ENCODE measurements at regions not wholly inside any gene's neighbourhood (a gene's known extent, or its start where the extent isn't known, plus 50 kb on each side); places are given as distances from the start of the nearest gene placed in this dataset.

- ChIA-PET CTCF (ENCODE audit: low intra/inter-chr PET ratio) (no interaction called here), POLR2A (no interaction called here)
- no peaks in the 10 kb centered on the region for H3K9me1 ChIP-seq (ENCODE audit: control insufficient read depth, insufficient read depth, low read length)
- H3K4me1 ChIP-seq (replicated peaks in 1 of 2; ENCODE audit: control insufficient read depth in 2 of 2, insufficient read depth in 2 of 2, low read length in 2 of 2), result no peaks in the 10 kb centered on the region
- H3K27me3 ChIP-seq (ENCODE audit: control insufficient read depth in 2 of 2, insufficient read depth in 2 of 2, low read length in 2 of 2), result 0 out of 5 replicates have a peak, but pooled peaks cover 0 to 6% of the 10 kb centered on the region in 2 experiments
- no peak for TF ChIP-seq ZNF124 (CRISPR knock-in tag; IDR thresholded peaks at IDR 0.05)
- TF ChIP-seq POLR2A (conservative IDR thresholded peaks at IDR 0.05), result no peak
- TF ChIP-seq PTRF (tag; IDR thresholded peaks at IDR 0.05), result no peak
- TF ChIP-seq NR2F6 (CRISPR knock-in tag; IDR thresholded peaks at IDR 0.05), result no peak
- no TSS peak for BruUV-seq (replicated peaks)
- in situ Hi-C loops (cut with MboI) (no loop called here), intact Hi-C loops (cut with micrococcal nuclease) (no loop called here)
- no peaks in the 10 kb centered on the region for H4K20me1 ChIP-seq (replicated peaks; ENCODE audit: control insufficient read depth, insufficient read depth, low read length)
- WGBS (ENCODE audit: insufficient coverage, low coverage, missing lambda C conversion rate), result 0% methylated on average over 4 of the region's 4 CpGs
- H2AFZ ChIP-seq (ENCODE audit: low read depth, low read length), result no peak overlapping the region
- no peaks in the 10 kb centered on the region for H3K36me3 ChIP-seq (ENCODE audit: control insufficient read depth, insufficient read depth, low read length)
- H3K4me3 ChIP-seq, result no peak overlapping the region
- H3K9ac ChIP-seq (ENCODE audit: insufficient read depth in 1 of 2, low read depth in 2 of 2, low read length in 2 of 2), result no peak overlapping the region
- H3K4me2 ChIP-seq (ENCODE audit: insufficient read depth, low read length), result no peak overlapping the region
- no peak for ATAC-seq
- no peaks in the 10 kb centered on the region for H3K79me2 ChIP-seq (ENCODE audit: control insufficient read depth, insufficient read depth, low read length)
- DNase-seq (ENCODE audit: extremely low read depth in 1 of 4, low spot score in 3 of 4), result no peak
- no peak for FAIRE-seq
- no peaks in the 10 kb centered on the region for H3K9me3 ChIP-seq (replicated peaks; ENCODE audit: control insufficient read depth, insufficient read depth, low read depth, low read length)
- H3K27ac ChIP-seq (ENCODE audit: extremely low read depth, low read depth, low read length), result no peak overlapping the region
Observed at GRCh38 chr10:4215963-4216575, 431.1 kb upstream of the KLF6 start.

DNA sequence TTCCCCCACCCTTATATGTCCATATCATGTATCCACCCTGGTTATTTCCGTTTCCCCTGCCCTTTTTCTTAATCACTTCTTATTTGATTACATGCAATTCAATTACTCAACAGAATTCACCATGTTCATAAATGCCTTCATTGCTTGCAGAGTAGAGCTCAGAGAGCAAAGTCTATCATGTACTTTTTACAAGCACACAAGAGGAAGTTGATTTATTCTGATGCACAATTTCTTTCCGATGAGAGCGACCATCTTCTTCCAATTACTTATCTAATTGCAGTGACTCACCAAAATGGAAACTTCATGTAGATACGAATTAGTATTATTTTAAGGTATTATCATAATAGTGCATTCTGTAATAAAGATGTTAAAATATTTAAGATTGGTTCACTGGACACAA, 430.5 kb upstream of the KLF6 start:
- no peak overlapping the region for H3K27ac ChIP-seq (ENCODE audit: extremely low read depth, low read depth, low read length)
- no peak overlapping the region for H3K4me3 ChIP-seq
- no peak overlapping the region for H2AFZ ChIP-seq (ENCODE audit: low read depth, low read length)
- H3K9me1 ChIP-seq (ENCODE audit: control insufficient read depth, insufficient read depth, low read length), result no peaks in the 10 kb centered on the region
- CTCF ChIA-PET (ENCODE audit: low intra/inter-chr PET ratio), result no interaction called here
- POLR2A ChIA-PET, result no interaction called here
- no peaks in the 10 kb centered on the region for H3K79me2 ChIP-seq (ENCODE audit: control insufficient read depth, insufficient read depth, low read length)
- H3K9ac ChIP-seq (ENCODE audit: insufficient read depth in 1 of 2, low read depth in 2 of 2, low read length in 2 of 2), result no peak overlapping the region
- no peak overlapping the region for H3K4me2 ChIP-seq (ENCODE audit: insufficient read depth, low read length)
- no peaks in the 10 kb centered on the region for H3K4me1 ChIP-seq (replicated peaks in 1 of 2; ENCODE audit: control insufficient read depth in 2 of 2, insufficient read depth in 2 of 2, low read length in 2 of 2)
- in situ Hi-C loops (cut with MboI) (no loop called here), intact Hi-C loops (cut with micrococcal nuclease) (no loop called here)
- H3K27me3 ChIP-seq (ENCODE audit: control insufficient read depth in 2 of 2, insufficient read depth in 2 of 2, low read length in 2 of 2), result 0 out of 5 replicates have a peak, but pooled peaks cover 0 to 6% of the 10 kb centered on the region in 2 experiments
- ATAC-seq (no peak), DNase-seq (ENCODE audit: extremely low read depth in 1 of 4, low spot score in 3 of 4) (no peak), FAIRE-seq (no peak)
- no peaks in the 10 kb centered on the region for H3K36me3 ChIP-seq (ENCODE audit: control insufficient read depth, insufficient read depth, low read length)
- no peaks in the 10 kb centered on the region for H3K9me3 ChIP-seq (replicated peaks; ENCODE audit: control insufficient read depth, insufficient read depth, low read depth, low read length)
- WGBS (ENCODE audit: insufficient coverage, low coverage, missing lambda C conversion rate), result 0% methylated on average over 4 of the region's 4 CpGs
- no TSS peak for BruUV-seq (replicated peaks)
- no peaks in the 10 kb centered on the region for H4K20me1 ChIP-seq (replicated peaks; ENCODE audit: control insufficient read depth, insufficient read depth, low read length)
- TF ChIP-seq XRCC4 (IDR thresholded peaks at IDR 0.05; ENCODE audit: extremely low read depth, insufficient read depth, insufficient read length), result no peak
- TF ChIP-seq PKNOX1 (IDR thresholded peaks at IDR 0.05), result no peak
- TF ChIP-seq ZNF583 (CRISPR knock-in tag; IDR thresholded peaks at IDR 0.05), result no peak
- TF ChIP-seq, protein P1, sequence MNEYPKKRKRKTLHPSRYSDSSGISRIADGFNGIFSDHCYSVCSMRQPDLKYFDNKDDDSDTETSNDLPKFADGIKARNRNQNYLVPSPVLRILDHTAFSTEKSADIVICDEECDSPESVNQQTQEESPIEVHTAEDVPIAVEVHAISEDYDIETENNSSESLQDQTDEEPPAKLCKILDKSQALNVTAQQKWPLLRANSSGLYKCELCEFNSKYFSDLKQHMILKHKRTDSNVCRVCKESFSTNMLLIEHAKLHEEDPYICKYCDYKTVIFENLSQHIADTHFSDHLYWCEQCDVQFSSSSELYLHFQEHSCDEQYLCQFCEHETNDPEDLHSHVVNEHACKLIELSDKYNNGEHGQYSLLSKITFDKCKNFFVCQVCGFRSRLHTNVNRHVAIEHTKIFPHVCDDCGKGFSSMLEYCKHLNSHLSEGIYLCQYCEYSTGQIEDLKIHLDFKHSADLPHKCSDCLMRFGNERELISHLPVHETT (CRISPR knock-in tag; conservative IDR thresholded peaks at IDR 0.05 in 1 of 2, IDR thresholded peaks at IDR 0.05 in 1 of 2), result no peak
- TF ChIP-seq RBM14 (IDR thresholded peaks at IDR 0.05; ENCODE audit: borderline replicate concordance, insufficient read depth, low read depth, low read length), result no peak
- TF ChIP-seq HBP1 (CRISPR knock-in tag; IDR thresholded peaks at IDR 0.05), result no peak
- no peak for TF ChIP-seq MCM2 (IDR thresholded peaks at IDR 0.05; ENCODE audit: low read depth)
- no peak for TF ChIP-seq ASH1L (IDR thresholded peaks at IDR 0.05; ENCODE audit: borderline replicate concordance, low read depth, partially characterized antibody)
- no peak for TF ChIP-seq HCFC1 (IDR thresholded peaks at IDR 0.05; ENCODE audit: low read depth, low read length)
- no peak for TF ChIP-seq CREBBP (IDR thresholded peaks at IDR 0.05; ENCODE audit: low read depth, low read length)

Data from K562 (cell line).